Neuronal stem cell (in vitro differentiated cells): ENCODE measurements at regions not wholly inside any gene's neighbourhood (a gene's known extent, or its start where the extent isn't known, plus 50 kb on each side); places are given as distances from the start of the nearest gene placed in this dataset. TPM values are rescaled to one million over a fixed set of nuclear protein-coding genes. Genes with fewer than 3 reads are reported as not detected.

ENCODE experiments used
- small RNA-seq: library from polyadenylated mRNA; stranded (forward); fragments of <200 nt; extraction: miRNeasy Mini kit (QIAGEN cat#:217004); gene quantifications from one replicate; pipeline ENCODE3, GENCODE V24; 2013; ENCODE audit not compliant: insufficient read depth

Small RNA genes in the stretch of these regions (small RNA-seq; reads per million reads assigned to genes)
- not detected for gene RNU6-745P
